Central memory CD8-positive, alpha-beta T cell (primary cell): ENCODE measurements at regions not wholly inside any gene's neighbourhood (a gene's known extent, or its start where the extent isn't known, plus 50 kb on each side); places are given as distances from the start of the nearest gene placed in this dataset.
"Not testable (repeated sequence)": the region's sequence is repeated elsewhere in the genome, so short reads cannot be mapped to it uniquely, and the experiment has no call there.

Experiments
- ATAC-seq: fragments of 150-1000 bp; cut with Tn5 transposase; replicated peaks from 2 replicates; pipeline ENCODE4 v1.10.0; 2022; ENCODE audit warnings: mild to moderate bottlenecking, moderate FRiP score, moderate number of reproducible peaks; ENCODE audit not compliant: poor library complexity, severe bottlenecking; ENCODE audit errors: extremely low read depth
- DNase-seq, 2 donors: peaks; one replicate each; pipeline ENCODE4 v3.0.0; 2021; ENCODE audit warnings: low spot score in 2 of 2
- H3K27ac Mint-ChIP-seq: one replicate; pipeline ENCODE4 v1.8.0; 2022; ENCODE audit warnings: low read depth, mild to moderate bottlenecking, moderate library complexity, mixed read lengths
- H3K27me3 Mint-ChIP-seq: one replicate; pipeline ENCODE4 v1.8.0; 2022; ENCODE audit warnings: mixed read lengths
- H3K36me3 Mint-ChIP-seq: one replicate; pipeline ENCODE4 v1.8.0; 2022; ENCODE audit warnings: mild to moderate bottlenecking, moderate library complexity, mixed read lengths; ENCODE audit not compliant: insufficient read depth
- H3K4me1 Mint-ChIP-seq: one replicate; pipeline ENCODE4 v1.8.0; 2022; ENCODE audit warnings: mixed read lengths
- H3K4me3 Mint-ChIP-seq: one replicate; pipeline ENCODE4 v1.8.0; 2022; ENCODE audit warnings: mild to moderate bottlenecking, moderate library complexity, mixed read lengths
- H3K9me3 Mint-ChIP-seq: one replicate; pipeline ENCODE4 v1.8.0; 2022; ENCODE audit warnings: mixed read lengths

GRCh38 chr2:21233194-21233593 is 109.4 kb downstream of the TDRD15 start:
- DNase-seq (no peak), ATAC-seq (no peak)
- no peaks in the 10 kb centered on the region for H3K4me1 Mint-ChIP-seq
- no peak overlapping the region for H3K27ac Mint-ChIP-seq
- peaks cover 11% of the 10 kb centered on the region for H3K9me3 Mint-ChIP-seq
- no peak overlapping the region for H3K4me3 Mint-ChIP-seq
- H3K27me3 Mint-ChIP-seq, result no peaks in the 10 kb centered on the region
- H3K36me3 Mint-ChIP-seq, result no peaks in the 10 kb centered on the region

- Mint-ChIP-seq H3K9me3 (peaks cover 11% of the 10 kb centered on the region), H3K4me1 (no peaks in the 10 kb centered on the region), H3K4me3 (no peak overlapping the region), H3K36me3 (no peaks in the 10 kb centered on the region), H3K27ac (no peak overlapping the region), H3K27me3 (no peaks in the 10 kb centered on the region)
- DNase-seq (no peak), ATAC-seq (no peak)
Measured at GRCh38 chr2:21234001-21234400, 110.2 kb downstream of the TDRD15 start.

- no peak for ATAC-seq
- no peak for DNase-seq
- Mint-ChIP-seq H3K27ac (no peak overlapping the region), H3K27me3 (no peaks in the 10 kb centered on the region), H3K9me3 (peaks cover 11% of the 10 kb centered on the region), H3K4me1 (no peaks in the 10 kb centered on the region), H3K4me3 (no peak overlapping the region), H3K36me3 (no peaks in the 10 kb centered on the region)
Measured at GRCh38 chr2:21234464-21235120, 110.8 kb downstream of the TDRD15 start.

GRCh38 chr2:21239749-21240148 is 116.0 kb downstream of the TDRD15 start:
- not testable (repeated sequence) for H3K27ac Mint-ChIP-seq, H3K36me3 Mint-ChIP-seq, DNase-seq, ATAC-seq, H3K27me3 Mint-ChIP-seq, H3K9me3 Mint-ChIP-seq, H3K4me3 Mint-ChIP-seq, H3K4me1 Mint-ChIP-seq

GRCh38 chr2:21244161-21244560 is 120.4 kb downstream of the TDRD15 start:
- DNase-seq (no peak), ATAC-seq (no peak)
- H3K9me3 Mint-ChIP-seq, result peaks cover 10% of the 10 kb centered on the region
- H3K4me1 Mint-ChIP-seq, result no peaks in the 10 kb centered on the region
- no peak overlapping the region for H3K4me3 Mint-ChIP-seq
- H3K27me3 Mint-ChIP-seq, result no peaks in the 10 kb centered on the region
- no peaks in the 10 kb centered on the region for H3K36me3 Mint-ChIP-seq
- no peak overlapping the region for H3K27ac Mint-ChIP-seq

- no peak for DNase-seq
- Mint-ChIP-seq H3K27ac (no peak overlapping the region), H3K4me3 (no peak overlapping the region), H3K4me1 (no peaks in the 10 kb centered on the region), H3K27me3 (no peaks in the 10 kb centered on the region), H3K36me3 (no peaks in the 10 kb centered on the region), H3K9me3 (peaks cover 10% of the 10 kb centered on the region)
- no peak for ATAC-seq
Measured at GRCh38 chr2:21245565-21245964, 121.8 kb downstream of the TDRD15 start.

- Mint-ChIP-seq H3K36me3 (peaks cover under 1% of the 10 kb centered on the region), H3K9me3 (peaks cover 5% of the 10 kb centered on the region), H3K27ac (no peak overlapping the region), H3K4me3 (no peak overlapping the region), H3K27me3 (no peaks in the 10 kb centered on the region), H3K4me1 (no peaks in the 10 kb centered on the region)
- no peak for ATAC-seq
- no peak for DNase-seq
Measured at GRCh38 chr2:21249367-21249766, 125.6 kb downstream of the TDRD15 start.

- Mint-ChIP-seq H3K4me1 (no peaks in the 10 kb centered on the region), H3K9me3 (peaks cover 5% of the 10 kb centered on the region), H3K27ac (no peak overlapping the region), H3K27me3 (no peaks in the 10 kb centered on the region), H3K36me3 (peaks cover 1% of the 10 kb centered on the region), H3K4me3 (no peak overlapping the region)
- DNase-seq (no peak), ATAC-seq (no peak)
Measured at GRCh38 chr2:21250673-21251072, 126.9 kb downstream of the TDRD15 start.

- Mint-ChIP-seq H3K36me3 (peaks cover 1% of the 10 kb centered on the region), H3K27me3 (no peaks in the 10 kb centered on the region), H3K4me3 (no peak overlapping the region), H3K9me3 (peaks cover 5% of the 10 kb centered on the region), H3K27ac (no peak overlapping the region), H3K4me1 (no peaks in the 10 kb centered on the region)
- DNase-seq (no peak), ATAC-seq (no peak)
Measured at GRCh38 chr2:21251216-21251980, 127.6 kb downstream of the TDRD15 start.

- Mint-ChIP-seq H3K27ac (no peak overlapping the region), H3K9me3 (peaks cover 5% of the 10 kb centered on the region), H3K4me3 (no peak overlapping the region), H3K36me3 (peaks cover 3% of the 10 kb centered on the region), H3K27me3 (no peaks in the 10 kb centered on the region), H3K4me1 (no peaks in the 10 kb centered on the region)
- DNase-seq, result no peak
- no peak for ATAC-seq
Measured at GRCh38 chr2:21253311-21254027, 129.7 kb downstream of the TDRD15 start.

GRCh38 chr2:21254170-21254965 is 130.6 kb downstream of the TDRD15 start:
- H3K4me1 Mint-ChIP-seq, result no peaks in the 10 kb centered on the region
- H3K36me3 Mint-ChIP-seq, result peaks cover 3% of the 10 kb centered on the region
- peaks cover 5% of the 10 kb centered on the region for H3K9me3 Mint-ChIP-seq
- H3K27me3 Mint-ChIP-seq, result no peaks in the 10 kb centered on the region
- no peak overlapping the region for H3K4me3 Mint-ChIP-seq
- DNase-seq (no peak), ATAC-seq (no peak)
- no peak overlapping the region for H3K27ac Mint-ChIP-seq

GRCh38 chr2:21256006-21256405 is 132.2 kb downstream of the TDRD15 start:
- Mint-ChIP-seq H3K27me3 (no peaks in the 10 kb centered on the region), H3K4me3 (no peak overlapping the region), H3K36me3 (peaks cover 3% of the 10 kb centered on the region), H3K27ac (no peak overlapping the region), H3K4me1 (no peaks in the 10 kb centered on the region), H3K9me3 (peaks cover 5% of the 10 kb centered on the region)
- ATAC-seq, result no peak
- no peak for DNase-seq
